ENCODE measurements at regions not wholly inside any gene's neighbourhood (a gene's known extent, or its start where the extent isn't known, plus 50 kb on each side); places are given as distances from the start of the nearest gene placed in this dataset.

GRCh38 chr13:109547942-109548341 lies 238.4 kb downstream of the IRS2 start:
- TF ChIP-seq CTCF (IDR thresholded peaks at IDR 0.05) (no peak), POLR2A (IDR thresholded peaks at IDR 0.05) (no peak)
